NCI-H774 (cell line): ENCODE measurements at regions not wholly inside any gene's neighbourhood (a gene's known extent, or its start where the extent isn't known, plus 50 kb on each side); places are given as distances from the start of the nearest gene placed in this dataset.

Source experiments
- DNase-seq: peaks from one replicate; lab custom pipeline; 2025; lab: John Stamatoyannopoulos, UW

- no peak for DNase-seq
Measured at GRCh38 chr2:128751746-128752145, 433.1 kb upstream of the HS6ST1 start.

GRCh38 chr2:128752691-128753263 is 434.1 kb upstream of the HS6ST1 start:
- DNase-seq, result no peak

DNA sequence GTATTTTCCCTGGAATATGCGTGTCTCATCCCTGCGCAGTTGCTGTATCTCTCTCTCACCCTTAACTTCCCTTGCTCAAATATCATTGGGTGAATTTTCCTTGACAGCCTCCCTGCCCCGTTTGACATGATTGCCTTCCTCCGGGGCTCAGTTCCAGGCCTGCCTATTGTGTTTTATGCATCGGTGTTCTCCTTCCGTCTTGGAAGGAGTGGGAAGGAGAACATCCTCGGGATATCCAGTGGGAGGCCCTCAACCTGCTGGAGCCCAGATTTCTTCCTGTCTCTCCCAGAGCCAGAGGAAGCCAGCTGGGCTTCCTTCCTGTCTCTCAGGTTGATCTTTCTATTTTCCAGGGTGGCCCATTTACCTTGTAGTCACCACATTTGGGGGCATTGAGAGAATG is 434.7 kb upstream of the HS6ST1 start:
- no peak for DNase-seq

GRCh38 chr2:128753800-128754199 is 435.1 kb upstream of the HS6ST1 start:
- no peak for DNase-seq

- no peak for DNase-seq
Measured at GRCh38 chr2:128754246-128754724, 435.6 kb upstream of the HS6ST1 start.

- DNase-seq, result no peak
Measured at GRCh38 chr2:128755695-128756364, 437.2 kb upstream of the HS6ST1 start.

DNA sequence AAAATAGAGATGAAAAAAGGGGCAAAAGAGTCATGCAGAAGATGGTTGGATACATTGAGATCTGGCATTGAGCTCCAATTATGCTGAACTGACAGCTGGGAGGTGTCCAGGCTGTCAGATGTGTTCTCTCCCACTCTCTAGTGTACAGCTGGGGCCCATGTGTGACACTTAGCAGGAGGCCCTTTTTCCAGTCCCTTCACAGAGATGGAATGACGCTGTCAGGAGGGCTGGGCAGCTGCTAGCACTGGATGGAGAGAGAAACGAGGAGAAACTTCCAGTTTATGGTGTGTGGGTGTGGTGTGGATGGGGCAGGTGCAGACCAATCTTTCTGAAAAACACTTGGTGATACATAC is 437.7 kb upstream of the HS6ST1 start:
- no peak for DNase-seq

DNA sequence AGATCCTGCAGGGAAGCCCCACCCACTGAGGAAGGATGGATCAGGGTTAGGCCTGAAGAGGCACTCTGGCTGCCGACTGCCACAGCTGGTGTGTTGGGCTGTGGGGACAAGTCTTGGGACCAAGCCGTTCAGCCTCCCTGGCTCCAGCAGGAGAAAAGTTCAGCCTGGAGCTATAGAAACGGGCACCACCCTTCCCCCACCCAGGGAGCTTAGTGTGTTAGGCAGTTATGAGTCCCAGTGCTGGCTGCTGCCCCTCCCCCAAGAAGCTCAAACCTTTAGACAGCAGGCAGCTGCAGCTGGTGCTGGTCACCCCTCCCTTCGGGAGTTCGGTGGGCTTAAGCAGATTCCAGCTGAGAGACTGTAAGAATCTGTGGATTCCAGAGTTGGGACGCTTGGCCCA is 447.1 kb upstream of the HS6ST1 start:
- no peak for DNase-seq

GRCh38 chr2:128768041-128768440 is 449.4 kb upstream of the HS6ST1 start:
- no peak for DNase-seq

DNA sequence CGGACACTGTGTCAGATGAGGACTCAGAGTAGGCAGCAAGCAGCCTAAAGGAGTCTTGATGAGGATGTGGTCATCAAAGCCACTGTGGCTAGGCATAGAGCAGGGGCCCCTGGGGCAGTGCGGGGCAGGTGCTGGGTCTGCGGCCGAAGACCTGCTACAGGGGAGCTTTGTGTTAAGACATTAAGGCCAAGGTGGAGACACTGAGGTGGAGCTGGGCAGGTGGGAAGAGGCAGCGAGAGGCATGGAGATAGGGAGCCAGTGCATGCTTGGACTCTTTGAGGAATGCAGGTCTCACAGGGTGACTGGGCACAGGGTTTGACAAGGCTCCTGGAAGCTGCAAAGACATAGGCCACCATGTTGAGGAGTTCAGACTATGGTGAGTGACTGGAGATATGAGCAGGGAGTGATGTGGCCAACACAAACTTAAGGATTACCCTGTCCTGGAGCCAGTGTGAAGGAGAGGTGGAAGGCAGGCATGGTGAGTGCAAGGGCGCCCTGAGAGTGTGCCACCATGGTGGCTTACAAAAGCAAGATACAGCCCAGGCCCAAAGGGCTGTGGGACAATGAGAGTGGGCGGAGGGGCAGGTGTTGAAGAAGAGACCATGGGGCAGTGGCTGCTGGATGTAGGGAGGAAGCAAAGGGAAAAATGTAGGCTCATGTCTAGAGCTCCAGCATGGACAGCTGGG is 450.9 kb upstream of the HS6ST1 start:
- no peak for DNase-seq

DNA sequence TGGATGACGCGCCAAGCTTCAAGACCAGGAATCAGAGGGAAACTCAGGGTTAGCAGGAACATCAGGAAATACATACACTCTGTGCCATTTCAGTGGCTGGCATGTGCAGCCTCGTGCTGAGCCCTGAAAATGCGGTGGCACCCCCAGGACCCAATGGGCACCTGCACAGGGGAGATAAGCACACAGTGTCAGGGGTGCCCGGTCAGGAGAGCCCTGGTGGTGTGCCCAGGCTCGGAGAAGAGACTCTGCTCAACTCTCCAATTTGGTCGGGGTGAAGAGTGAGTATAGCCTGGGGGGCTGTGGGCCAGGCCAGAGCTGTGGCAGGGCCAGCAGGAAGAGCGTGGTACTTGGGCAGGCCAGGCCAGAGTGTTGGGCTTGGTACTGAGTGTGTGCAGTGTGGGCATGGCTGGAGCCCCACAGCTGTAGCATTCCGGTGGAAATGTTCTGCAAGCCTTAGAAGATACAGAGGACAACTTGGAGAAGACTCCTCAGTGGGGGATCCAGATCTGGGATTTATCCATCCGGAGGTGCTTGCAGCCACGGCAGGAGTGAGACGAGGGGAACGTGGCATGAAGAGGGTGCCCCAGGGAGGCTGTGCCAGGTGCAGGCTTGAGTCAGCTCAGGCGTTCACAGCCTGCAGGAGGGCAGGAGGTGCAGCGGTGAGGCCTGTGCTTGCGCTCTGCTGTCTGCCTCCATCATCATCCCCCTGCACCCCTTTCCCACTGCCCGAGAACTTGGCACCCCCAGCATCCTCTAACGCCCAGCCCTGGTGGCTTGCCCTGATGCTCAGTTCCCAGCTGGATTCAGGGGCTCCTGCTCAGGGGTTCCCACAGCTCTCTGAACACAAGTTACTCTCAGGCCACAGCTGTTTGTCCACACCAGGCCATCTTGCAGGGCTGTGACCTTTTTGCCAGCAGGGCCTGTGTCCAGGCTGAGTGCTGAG is 451.7 kb upstream of the HS6ST1 start:
- DNase-seq, result no peak

- DNase-seq, result no peak
Measured at GRCh38 chr2:128771401-128771800, 452.7 kb upstream of the HS6ST1 start.

- no peak for DNase-seq
Measured at GRCh38 chr2:128772671-128773070, 454.0 kb upstream of the HS6ST1 start.

DNA sequence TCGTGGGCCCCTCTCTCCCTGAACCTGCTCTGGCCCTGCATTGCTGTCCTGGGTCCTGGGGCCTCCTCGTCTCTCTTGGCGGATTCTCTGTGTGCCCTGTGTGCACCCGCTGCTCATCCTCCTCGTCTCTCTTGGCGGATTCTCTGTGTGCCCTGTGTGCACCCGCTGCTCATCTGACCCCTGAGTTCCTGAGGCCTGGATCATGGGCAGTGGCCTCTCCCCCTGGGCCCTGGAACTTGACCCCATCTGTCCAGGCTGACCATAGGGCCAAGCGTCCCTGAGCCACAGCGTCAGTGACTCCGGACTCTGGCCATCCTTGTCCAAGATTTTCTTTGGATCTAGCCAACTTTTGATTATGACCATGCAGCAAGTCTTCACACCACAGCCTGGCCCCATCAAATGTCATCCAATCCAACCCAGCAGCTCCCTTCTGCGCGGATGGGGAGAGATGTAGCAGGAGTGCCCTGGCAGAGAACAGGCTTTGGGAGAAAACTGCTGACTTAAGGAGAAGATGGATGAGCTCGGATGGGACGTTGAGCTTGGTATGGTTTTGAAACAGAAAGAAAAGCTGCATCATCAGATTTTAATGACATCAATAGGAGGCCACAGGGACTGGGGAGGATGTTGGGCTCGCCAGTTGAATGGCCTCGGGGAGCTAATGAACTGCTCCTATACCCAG is 455.1 kb upstream of the HS6ST1 start:
- DNase-seq, result no peak

DNA sequence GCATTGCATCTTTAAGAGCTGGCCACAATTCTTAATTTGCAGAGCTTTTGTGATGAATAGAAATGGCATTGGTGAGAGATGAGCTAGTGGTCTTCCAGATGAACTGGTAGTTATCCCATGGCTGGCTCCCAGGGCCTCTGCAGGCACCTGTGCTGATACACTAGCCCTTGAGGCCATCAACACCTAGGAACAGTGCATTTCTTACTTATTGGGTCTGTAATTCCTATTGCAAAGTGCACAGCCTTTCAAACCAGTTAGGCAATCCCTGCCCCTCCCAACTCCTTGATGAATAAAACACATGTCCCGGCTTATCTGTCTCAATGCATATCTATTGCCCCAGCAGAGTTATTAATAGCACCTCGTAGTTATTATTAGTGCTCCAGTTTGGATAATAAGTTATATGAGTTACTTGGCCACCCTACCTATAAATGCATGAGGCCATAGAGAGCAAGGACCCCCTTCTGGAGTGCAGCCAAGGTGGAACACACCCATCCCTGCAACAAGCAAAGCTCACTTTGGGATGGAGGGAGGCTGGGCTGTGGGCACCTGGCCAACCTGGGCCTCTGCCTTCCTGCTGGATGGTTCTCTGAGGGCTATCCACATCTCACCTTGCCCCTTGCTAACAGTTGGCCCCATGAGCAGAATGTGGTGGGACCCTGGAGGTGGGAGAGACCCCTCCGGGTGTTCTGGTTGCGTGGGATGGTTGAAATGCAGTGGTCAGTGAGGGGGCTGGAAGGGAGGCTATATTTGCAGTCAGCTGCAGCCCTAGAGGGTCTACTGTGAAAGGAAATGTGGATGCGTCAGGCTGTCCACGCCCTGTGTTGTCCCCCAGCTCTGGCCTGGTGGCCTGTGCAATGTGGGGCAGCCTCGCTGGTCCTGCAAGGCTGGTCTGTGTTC is 455.9 kb upstream of the HS6ST1 start:
- no peak for DNase-seq

DNA sequence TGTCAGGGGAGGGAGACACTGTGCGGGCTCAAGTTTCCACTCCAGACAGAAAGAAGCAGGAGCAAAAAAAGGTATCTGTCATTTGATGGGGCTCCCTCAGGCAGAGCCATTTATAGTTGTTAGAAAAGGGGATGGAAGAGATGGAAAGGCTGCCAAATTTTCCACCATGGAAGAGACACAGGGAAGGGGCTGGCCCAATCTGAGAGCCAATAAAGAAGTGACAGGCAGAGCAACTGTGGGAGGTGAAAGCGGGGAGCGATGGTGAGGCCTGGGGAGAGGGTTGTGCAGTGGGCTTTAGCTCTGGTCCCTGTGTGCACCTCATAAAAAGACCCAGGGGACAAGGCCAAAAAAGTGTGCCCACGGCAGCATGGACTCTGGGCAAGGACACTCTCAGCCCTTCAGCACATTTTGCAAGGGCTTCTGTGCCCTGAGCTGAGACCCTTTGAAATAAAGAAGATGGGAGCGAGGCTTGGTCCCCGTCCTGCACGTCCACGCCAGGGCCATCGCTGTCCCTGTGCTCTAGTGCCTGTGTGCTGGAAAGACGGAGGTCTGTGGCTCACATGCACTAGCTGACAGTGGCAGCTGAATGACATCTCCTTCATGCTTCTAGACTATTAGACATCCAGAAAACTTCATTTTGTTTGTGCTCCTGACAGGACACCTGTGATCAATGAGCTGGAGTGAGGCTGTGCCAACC is 456.7 kb upstream of the HS6ST1 start:
- DNase-seq, result no peak

DNA sequence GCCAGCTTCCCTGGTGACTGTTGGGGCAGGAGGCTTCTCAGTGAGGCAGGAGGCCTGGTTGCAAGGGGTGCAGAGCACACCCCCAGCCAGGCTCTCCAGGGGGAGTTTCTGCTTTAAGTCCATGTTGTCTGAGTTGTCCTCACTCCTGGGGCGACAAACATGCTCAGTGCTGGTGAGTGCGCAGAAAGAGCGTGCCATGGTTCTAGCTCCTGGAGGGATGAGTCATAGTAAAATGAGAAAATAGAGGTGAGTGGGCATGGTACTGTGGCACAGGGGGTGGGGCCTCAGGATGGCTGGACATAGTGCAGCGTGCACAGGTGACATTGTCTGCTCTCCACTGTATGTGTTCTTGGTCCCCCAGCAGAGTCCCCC is 457.2 kb upstream of the HS6ST1 start:
- no peak for DNase-seq

- no peak for DNase-seq
Measured at GRCh38 chr2:128776461-128777195, 458.0 kb upstream of the HS6ST1 start.

GRCh38 chr2:128777196-128778035 is 458.7 kb upstream of the HS6ST1 start:
- DNase-seq, result no peak
